HG03066 (cell line): ENCODE measurements at regions not wholly inside any gene's neighbourhood (a gene's known extent, or its start where the extent isn't known, plus 50 kb on each side); places are given as distances from the start of the nearest gene placed in this dataset.
"Not testable (repeated sequence)": the region's sequence is repeated elsewhere in the genome, so short reads cannot be mapped to it uniquely, and the experiment has no call there.

Experiments used
- ATAC-seq: cut with Tn5 transposase; IDR thresholded peaks from one replicate; pipeline ENCODE4 v1.9.1; 2021; ENCODE audit warnings: low read depth; ENCODE audit not compliant: unreplicated experiment

DNA sequence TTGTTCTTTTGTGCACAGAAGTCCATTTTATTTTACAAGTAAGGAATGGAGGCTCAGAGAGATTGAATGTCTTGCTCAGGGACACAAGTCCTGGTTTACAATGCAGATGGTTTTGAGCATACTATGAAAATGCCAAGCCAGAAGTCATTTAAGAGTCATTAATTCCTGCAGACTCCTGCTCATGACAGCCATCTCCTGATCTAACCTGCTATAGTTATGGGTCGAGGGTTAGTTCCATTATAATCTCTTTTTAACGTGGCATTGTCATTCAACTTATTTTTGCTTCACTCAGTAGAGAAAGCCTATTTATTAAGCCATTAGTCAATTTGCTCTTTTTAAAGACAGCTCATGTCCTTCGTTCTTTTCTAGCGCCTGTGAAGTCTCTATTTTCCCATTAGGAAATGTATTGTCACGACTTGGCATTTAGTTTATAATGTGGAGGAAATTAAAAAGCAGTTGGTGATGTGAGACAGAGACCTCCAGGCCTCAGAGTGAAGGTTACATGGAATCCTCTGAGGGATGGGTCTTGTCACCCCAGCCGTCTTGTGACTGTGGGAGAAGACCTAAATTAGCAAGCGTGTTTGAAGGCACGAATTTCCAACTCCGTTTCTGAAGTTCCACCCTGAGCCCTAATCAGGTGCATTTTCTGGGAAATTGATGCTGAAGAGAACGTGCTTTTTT is 84.1 kb downstream of the ACTBL2 start:
- ATAC-seq = no peak

- no peak for ATAC-seq
Measured at GRCh38 chr5:57396701-57397100, 85.9 kb downstream of the ACTBL2 start.

GRCh38 chr5:57394421-57395210 is 88.0 kb downstream of the ACTBL2 start:
- no peak for ATAC-seq

GRCh38 chr5:57386958-57387357 is 95.7 kb downstream of the ACTBL2 start:
- no peak for ATAC-seq

DNA sequence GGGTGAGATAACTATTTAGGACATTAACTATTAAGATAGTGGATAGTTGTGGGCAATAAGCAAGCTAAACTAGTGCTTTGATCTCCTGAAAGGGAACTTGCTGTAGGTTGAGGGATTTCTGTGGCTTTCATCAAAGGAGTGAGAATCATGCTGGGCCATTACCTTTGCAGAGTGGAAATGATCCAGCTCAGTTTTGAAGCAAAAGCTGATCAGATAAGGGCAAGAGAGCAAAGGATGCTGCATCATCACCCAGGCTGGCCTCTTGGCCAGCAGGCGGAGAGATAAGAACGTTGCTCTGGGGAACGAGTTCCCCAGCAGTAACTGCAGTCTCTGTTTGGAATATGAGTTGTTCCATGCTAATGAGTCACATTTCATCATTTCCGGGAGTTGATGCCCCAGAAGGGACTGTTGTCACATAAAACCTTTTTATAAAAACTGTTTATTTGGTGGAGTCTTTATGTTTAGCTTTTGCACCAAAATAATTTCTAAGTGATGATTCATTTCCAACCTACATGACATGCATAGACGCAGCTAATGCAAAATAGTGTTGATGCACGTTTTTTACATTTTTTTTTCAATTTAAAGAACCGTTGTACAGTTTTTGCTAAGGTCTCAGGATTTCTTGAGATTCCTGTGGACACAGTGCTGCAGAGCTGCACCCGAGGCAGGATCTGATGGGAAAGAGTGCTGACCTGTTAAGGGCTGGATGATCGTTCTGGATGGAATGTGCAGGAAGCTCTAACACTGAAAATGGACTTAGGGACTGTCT is 99.3 kb downstream of the ACTBL2 start:
- ATAC-seq = no peak

DNA sequence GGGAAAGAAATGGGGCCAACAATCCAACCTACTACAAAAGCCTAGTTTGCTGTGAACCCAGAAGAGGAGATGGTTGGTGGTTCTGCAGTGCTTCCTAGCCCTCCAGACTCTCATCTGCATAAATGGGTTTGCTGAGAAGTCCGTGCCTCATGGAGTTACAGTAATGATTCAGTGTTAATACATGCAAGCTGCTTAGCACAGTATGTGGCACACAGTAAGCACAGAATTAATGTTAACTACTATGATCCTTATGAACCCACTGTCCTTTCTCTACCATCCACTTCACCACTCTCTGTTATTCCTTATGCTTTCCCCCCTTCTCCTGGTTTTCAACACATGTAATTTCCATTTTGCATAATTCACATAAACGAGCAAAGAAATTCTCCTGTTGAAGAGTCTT is 100.0 kb downstream of the ACTBL2 start:
- no peak for ATAC-seq

GRCh38 chr5:57370376-57370775 is 112.2 kb downstream of the ACTBL2 start:
- no peak for ATAC-seq

GRCh38 chr5:57368010-57368409 is 114.6 kb downstream of the ACTBL2 start:
- ATAC-seq = no peak

DNA sequence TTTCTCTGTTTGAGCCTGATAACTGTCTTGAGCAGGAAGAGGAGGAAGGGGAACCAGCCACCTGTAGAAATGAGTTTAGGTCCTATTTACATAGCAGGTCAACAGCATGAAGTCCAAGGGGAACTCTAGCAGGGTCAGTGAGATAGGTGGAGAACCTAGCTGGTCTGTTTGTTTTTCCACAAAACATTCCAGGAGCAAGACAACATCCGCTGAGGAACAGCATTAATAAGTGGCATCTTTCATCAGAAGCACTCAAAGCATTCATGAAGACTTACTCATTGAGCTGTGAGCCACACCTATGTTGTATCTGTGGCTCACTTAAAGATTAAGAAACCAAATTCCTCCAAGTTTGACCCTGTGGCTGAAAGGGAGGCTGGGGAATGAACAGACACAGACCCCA is 115.9 kb downstream of the ACTBL2 start:
- ATAC-seq = no peak

DNA sequence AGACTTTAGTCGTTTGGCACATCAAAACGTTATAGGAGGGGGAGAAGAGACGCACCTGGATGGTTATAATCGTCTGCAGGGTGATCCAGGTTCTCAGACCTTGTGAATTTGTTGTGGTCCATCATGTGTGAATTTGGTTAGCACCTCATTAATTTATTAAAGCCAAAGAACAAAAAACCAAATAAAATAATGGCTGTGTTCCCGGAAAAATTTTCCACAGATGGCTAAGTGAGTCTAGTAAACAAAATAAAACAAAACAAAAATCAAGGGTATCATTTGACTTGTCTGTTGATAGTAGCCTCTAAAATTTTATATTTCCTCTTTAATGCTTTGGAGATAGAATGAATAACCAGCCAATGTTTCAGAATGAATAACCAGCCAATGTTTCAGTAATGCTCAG is 119.7 kb downstream of the ACTBL2 start:
- ATAC-seq = no peak

DNA sequence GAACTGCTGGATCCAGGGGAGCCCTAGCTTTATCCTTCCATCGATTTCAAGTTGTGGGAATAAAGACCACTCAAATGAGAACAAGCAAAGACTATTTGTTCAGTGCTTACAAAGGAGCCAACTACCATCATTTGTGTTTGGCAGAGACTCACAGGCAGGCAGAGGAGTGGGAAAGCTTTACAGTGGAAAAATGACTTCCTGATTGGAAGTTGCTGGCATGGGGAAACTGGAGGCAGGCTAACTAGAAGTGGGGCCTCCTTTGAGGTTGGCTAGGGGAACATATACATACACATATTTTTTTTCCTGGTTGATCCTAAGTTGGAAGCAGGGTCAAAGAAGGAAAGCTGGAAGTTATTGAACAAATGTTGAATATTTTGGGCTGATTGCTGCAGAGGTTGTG is 121.7 kb downstream of the ACTBL2 start:
- ATAC-seq = no peak

- no peak for ATAC-seq
Measured at GRCh38 chr5:57358796-57359592, 123.6 kb downstream of the ACTBL2 start.

DNA sequence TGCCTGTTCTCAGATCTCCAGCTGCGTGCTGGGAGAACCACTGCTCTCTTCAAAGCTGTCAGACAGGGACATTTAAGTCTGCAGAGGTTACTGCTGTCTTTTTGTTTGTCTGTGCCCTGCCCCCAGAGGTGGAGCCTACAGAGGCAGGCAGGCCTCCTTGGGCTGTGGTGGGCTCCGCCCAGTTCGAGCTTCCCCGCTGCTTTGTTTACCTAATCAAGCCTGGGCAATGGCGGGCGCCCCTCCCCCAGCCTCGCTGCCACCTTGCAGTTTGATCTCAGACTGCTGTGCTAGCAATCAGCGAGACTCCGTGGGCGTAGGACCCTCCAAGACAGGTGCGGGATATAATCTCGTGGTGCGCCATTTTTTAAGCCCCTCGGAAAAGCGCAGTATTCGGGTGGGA is 125.8 kb downstream of the ACTBL2 start:
- ATAC-seq = not testable (repeated sequence)

GRCh38 chr5:57349214-57349613 is 133.4 kb downstream of the ACTBL2 start:
- ATAC-seq = no peak

GRCh38 chr5:57348376-57349140 is 134.1 kb downstream of the ACTBL2 start:
- ATAC-seq = no peak

DNA sequence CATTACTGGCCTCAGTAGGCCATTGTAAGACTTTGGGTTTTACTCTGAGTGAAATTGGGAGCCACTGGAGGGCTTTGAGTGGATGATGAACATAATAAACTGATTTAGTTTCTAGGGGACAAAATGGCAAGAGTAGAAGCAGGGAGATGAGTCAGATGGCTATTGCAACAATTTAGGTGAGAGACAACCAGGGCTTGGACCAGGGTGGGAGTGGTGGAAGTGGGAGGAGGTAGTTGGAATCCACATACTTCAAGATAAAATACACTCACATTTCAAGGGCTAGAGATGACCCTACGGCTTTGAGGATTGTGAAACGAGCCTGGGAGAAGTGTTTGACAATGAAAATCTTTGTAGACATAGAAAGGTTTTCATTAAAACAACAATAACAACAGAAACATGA is 136.3 kb downstream of the ACTBL2 start:
- no peak for ATAC-seq

GRCh38 chr5:57341380-57341979 is 141.1 kb downstream of the ACTBL2 start:
- ATAC-seq = no peak

- no peak for ATAC-seq
Measured at GRCh38 chr5:57340681-57341080, 141.9 kb downstream of the ACTBL2 start.

GRCh38 chr5:57339521-57339920 is 143.1 kb downstream of the ACTBL2 start:
- ATAC-seq = no peak
